ENCODE measurements at regions not wholly inside any gene's neighbourhood (a gene's known extent, or its start where the extent isn't known, plus 50 kb on each side); places are given as distances from the start of the nearest gene placed in this dataset.

DNA sequence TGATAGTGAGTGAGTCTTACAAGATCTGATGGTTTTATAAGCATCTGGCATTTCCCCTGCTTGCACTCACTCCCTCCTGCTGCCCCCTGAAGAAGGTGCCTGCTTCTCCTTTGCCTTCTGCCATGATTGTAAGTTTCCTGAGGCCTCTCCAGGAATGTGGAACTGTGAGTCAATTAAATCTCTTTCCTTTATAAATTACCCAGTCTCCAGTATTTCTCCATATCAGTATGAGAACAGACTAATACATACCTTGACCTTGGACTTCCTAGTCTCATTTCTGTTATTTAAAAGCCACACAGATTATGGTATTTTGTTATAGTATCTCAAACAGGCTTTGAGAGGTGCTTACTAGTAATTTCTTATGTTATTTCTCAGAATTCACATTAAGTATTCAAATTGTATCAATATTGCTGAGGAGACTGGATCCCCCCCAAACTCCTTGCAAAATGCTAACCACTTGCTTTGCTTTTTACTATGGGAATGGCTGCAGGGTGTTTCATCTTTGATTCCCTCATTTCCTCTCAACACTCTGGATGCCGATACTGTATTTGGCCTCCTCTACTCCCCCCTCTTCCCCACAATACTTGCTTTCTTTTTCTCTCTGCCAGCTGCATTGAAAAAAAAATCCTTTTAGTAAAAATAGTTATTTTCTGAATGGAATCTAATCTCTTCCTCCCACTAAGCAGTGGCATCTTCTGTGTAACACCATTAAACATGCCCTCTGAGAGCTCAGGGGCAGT lies 96.9 kb upstream of the WLS start:
- DNase-seq (ENCODE audit: low read depth), result no peak
- TF ChIP-seq CTCF (IDR thresholded peaks at IDR 0.05; ENCODE audit: control insufficient read depth, insufficient read depth, low read depth, low read length, missing control alignments), result no peak
- H3K4me3 ChIP-seq (ENCODE audit: control insufficient read depth, low read depth, low read length), result no peak overlapping the region

DNA sequence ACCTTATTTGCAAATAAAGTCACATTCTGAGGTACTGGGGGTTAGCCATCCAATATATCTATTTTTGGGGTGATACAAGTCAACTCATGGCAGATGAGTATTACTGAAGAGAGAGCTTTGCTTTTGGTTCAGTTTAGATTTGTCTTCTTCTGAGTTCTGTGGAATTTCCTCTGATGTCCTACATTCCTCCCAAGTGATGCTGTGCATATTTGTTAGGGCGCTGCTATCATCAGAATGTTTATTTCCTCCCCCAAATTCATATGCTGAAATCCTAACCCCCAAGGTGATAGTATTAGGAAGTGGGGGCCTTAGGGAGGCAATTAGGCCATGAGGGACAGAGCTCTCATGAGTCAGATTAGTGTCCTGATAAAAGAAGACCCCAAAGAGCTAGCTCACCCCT lies 96.2 kb upstream of the WLS start:
- no peak for DNase-seq (ENCODE audit: low read depth)
- no peak for TF ChIP-seq CTCF (IDR thresholded peaks at IDR 0.05; ENCODE audit: control insufficient read depth, insufficient read depth, low read depth, low read length, missing control alignments)
- no peak overlapping the region for H3K4me3 ChIP-seq (ENCODE audit: control insufficient read depth, low read depth, low read length)

- no peak for DNase-seq (ENCODE audit: low read depth)
- no peak for TF ChIP-seq CTCF (IDR thresholded peaks at IDR 0.05; ENCODE audit: control insufficient read depth, insufficient read depth, low read depth, low read length, missing control alignments)
- H3K4me3 ChIP-seq (ENCODE audit: control insufficient read depth, low read depth, low read length), result no peak overlapping the region
These were observed 95.1 kb upstream of the WLS start for GRCh38 chr1:68327414-68327813.

DNA sequence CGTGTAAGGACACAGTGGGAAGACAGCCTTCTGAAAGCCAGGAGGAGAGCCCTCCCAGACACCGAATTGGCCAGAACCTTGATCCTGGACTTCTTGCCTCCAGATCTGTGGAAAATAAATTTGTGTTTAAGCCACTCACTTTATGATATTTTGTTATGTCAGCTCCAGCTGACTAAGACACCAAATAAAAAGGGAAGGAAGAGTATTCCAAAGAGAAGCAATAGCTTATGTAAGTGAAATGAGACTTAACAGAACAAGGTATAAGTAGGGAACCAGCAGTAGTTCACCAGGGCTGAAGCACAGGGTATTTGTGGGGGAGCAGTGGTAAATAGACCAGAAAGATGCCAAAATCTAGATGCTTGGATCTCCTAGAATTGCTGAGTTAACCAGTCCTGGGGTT lies 94.2 kb upstream of the WLS start:
- no peak for DNase-seq (ENCODE audit: low read depth)
- no peak for TF ChIP-seq CTCF (IDR thresholded peaks at IDR 0.05; ENCODE audit: control insufficient read depth, insufficient read depth, low read depth, low read length, missing control alignments)
- H3K4me3 ChIP-seq (ENCODE audit: control insufficient read depth, low read depth, low read length), result no peak overlapping the region

DNA sequence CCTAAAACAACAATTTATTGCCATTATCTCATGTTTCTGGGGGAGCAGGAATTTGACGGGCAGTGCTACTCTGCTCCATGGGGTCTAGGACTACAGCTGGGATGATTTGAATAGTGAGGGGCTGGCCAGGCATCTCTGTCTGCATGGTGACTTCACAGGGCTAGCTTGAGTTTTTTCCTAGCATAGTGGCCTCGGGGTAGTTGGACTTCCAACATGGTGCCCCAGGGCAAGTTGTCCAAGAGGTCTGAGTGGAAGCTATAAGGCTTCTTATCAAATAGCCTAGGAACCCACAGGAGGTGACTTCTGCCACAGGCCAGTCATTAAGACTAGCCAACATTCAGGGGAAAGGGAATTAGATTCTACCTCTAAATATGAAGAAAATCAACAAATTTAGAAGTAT lies 92.0 kb upstream of the WLS start:
- TF ChIP-seq CTCF (IDR thresholded peaks at IDR 0.05; ENCODE audit: control insufficient read depth, insufficient read depth, low read depth, low read length, missing control alignments), result no peak
- DNase-seq (ENCODE audit: low read depth), result no peak

DNA sequence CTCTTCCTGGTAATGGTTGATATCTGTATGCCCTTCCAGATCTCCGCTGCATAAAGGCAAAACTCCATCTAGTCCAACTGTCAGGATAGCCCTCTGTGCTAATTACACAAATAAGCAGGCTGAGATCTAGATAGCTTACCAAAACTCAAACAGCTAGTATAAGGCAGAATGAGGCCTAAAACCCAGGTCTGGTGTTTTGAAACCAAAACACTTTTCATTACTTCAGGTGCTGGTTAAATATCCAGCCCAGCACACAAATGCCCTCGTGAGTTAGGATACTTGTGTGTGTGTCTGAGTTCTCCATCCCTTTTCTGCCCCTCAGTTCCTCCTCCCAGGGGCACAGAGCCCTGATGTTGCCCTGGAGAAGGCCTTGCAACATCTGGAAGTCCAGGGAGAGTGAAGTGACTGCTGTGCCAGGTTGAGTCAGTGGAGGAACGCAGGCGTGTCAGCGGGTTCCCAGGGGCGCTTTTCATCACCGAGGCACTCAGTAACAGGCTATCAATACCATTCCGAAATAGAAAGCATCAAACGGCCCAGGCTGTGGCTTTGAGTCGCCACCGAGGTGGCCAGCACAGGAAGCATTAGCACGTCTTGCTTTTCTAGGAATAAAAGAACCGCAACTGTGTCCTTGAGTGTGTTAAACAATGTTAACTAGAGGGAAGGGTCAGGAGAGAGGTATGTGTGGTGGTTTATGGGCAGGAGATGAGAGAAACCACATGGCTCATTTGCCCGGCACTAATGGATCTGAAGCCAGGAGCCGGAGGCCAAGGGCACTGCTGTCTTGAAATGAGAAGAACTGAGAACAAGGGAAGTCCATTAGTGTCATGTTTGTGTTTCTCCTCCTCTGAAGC lies 90.7 kb upstream of the WLS start:
- H3K4me3 ChIP-seq (ENCODE audit: control insufficient read depth, low read depth, low read length), result no peak overlapping the region
- TF ChIP-seq CTCF (IDR thresholded peaks at IDR 0.05; ENCODE audit: control insufficient read depth, insufficient read depth, low read depth, low read length, missing control alignments), result no peak
- DNase-seq (ENCODE audit: low read depth), result peak; percentile 37

More for the DNA sequence above, 92.0 kb upstream of the WLS start:
- H3K4me3 ChIP-seq (ENCODE audit: control insufficient read depth, low read depth, low read length), result no peak overlapping the region

Measured in AG09309 (cell line).